Gastroesophageal sphincter (tissue), 3 donors: ENCODE measurements at regions not wholly inside any gene's neighbourhood (a gene's known extent, or its start where the extent isn't known, plus 50 kb on each side); places are given as distances from the start of the nearest gene placed in this dataset.
"Not testable (repeated sequence)": the region's sequence is repeated elsewhere in the genome, so short reads cannot be mapped to it uniquely, and the experiment has no call there.

Source experiments
- EP300 ChIP-seq: sonication (generic); formaldehyde crosslinking; IDR thresholded peaks from one replicate; pipeline ENCODE4 v1.6.1; 2017; ENCODE audit warnings: antibody characterized with exemption, mild to moderate bottlenecking
- POLR2A ChIP-seq, 2 donors: fragments of 450-650 bp; IDR thresholded peaks; one replicate each; pipeline ENCODE4 v1.6.1; 2017; ENCODE audit warnings: antibody characterized with exemption in 2 of 2, mild to moderate bottlenecking in 2 of 2, moderate library complexity in 1 of 2
- TF ChIP-seq, protein P1 (sequence below), 4 experiments: fragments of 200-600 bp in 2 of 4; fragments of 450-650 bp in 2 of 4; sonication (generic) in 1 of 4; IDR thresholded peaks; one replicate each; pipeline ENCODE4 v1.5.1; 2017 to 2019; ENCODE audit warnings: antibody characterized with exemption in 4 of 4, mild to moderate bottlenecking in 2 of 4, moderate library complexity in 2 of 4

DNA sequence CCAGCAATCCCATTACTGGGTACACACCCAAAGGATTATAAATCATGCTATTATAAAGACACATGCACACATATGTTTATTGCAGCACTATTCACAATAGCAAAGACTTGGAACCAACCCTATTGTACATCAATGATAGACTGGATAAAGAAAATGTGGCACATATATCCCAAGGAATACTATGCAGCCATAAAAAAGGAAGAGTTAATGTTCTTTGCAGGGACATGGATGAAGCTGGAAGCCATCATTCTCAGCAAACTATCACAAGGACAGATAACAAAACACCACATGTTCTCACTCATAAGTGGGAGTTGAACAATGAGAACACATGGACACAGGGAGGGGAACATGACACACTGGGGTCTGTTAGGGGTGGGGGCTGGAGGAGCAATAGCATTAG, 177.2 kb upstream of the TBX18 start:
- not testable (repeated sequence) for TF ChIP-seq POLR2A (IDR thresholded peaks at IDR 0.05); EP300
- TF ChIP-seq, protein P1, sequence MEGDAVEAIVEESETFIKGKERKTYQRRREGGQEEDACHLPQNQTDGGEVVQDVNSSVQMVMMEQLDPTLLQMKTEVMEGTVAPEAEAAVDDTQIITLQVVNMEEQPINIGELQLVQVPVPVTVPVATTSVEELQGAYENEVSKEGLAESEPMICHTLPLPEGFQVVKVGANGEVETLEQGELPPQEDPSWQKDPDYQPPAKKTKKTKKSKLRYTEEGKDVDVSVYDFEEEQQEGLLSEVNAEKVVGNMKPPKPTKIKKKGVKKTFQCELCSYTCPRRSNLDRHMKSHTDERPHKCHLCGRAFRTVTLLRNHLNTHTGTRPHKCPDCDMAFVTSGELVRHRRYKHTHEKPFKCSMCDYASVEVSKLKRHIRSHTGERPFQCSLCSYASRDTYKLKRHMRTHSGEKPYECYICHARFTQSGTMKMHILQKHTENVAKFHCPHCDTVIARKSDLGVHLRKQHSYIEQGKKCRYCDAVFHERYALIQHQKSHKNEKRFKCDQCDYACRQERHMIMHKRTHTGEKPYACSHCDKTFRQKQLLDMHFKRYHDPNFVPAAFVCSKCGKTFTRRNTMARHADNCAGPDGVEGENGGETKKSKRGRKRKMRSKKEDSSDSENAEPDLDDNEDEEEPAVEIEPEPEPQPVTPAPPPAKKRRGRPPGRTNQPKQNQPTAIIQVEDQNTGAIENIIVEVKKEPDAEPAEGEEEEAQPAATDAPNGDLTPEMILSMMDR (IDR thresholded peaks at IDR 0.05), result not testable (repeated sequence)
